HCT116 (cell line): ENCODE measurements at regions not wholly inside any gene's neighbourhood (a gene's known extent, or its start where the extent isn't known, plus 50 kb on each side); places are given as distances from the start of the nearest gene placed in this dataset.

Experiments used
- ATAC-seq: fragments of 200-7000 bp; cut with Tn5 transposase; 2 replicates; pipeline ENCODE4 v1.9.1; 2020; ENCODE audit warnings: mild to moderate bottlenecking, moderate library complexity
- BruUV-seq: library from RNA; stranded (reverse); fragments of 400-500 nt; replicated peaks from 2 replicates; lab custom pipeline; 2021; lab: Mats Ljungman, UMichigan
- CTCF ChIA-PET: fragments of 300-600 bp; sonication (Branson Sonifier 250); formaldehyde crosslinking; loops from one replicate; lab custom pipeline; 2021; ENCODE audit warnings: antibody characterized with exemption; lab: Charles Lee
- POLR2A ChIA-PET: fragments of 300-600, 350-600 bp; sonication (Branson Sonifier 250); formaldehyde crosslinking; loops from one replicate; lab custom pipeline; 2021; ENCODE audit warnings: antibody characterized with exemption; lab: Charles Lee
- RAD21 ChIA-PET, 2 experiments: fragments of 300-600 bp; sonication (Branson Sonifier 250); formaldehyde crosslinking; loops; one replicate each; lab custom pipeline; 2023; ENCODE audit warnings: low total read pairs in 2 of 2; ENCODE audit not compliant: uncharacterized antibody in 2 of 2, unreplicated experiment in 2 of 2, low non-redundant PET in 1 of 2; lab: Charles Lee
- DNase-seq: peaks from one replicate; pipeline ENCODE4 v3.0.0-alpha.2; 2010; ENCODE audit warnings: low read depth, low spot score
- H2AFZ ChIP-seq: fragments of 200-600 bp; shearing (Covaris generic), sonication (generic); 2 replicates; pipeline ENCODE4 v1.6.1; 2017; ENCODE audit warnings: low read depth, mixed run types, mixed read lengths, antibody characterized with exemption, low read length; ENCODE audit not compliant: poor library complexity, severe bottlenecking
- H3K27ac ChIP-seq: 2 replicates; pipeline ENCODE4 v1.5.1; 2012; ENCODE audit warnings: low read depth, low read length
- H3K27me3 ChIP-seq: fragments of 200-600 bp; sonication (generic); 2 replicates; pipeline ENCODE4 v1.6.1; 2016; ENCODE audit warnings: mixed run types, low read length, mixed read lengths; ENCODE audit not compliant: insufficient read depth
- H3K36me3 ChIP-seq, 2 experiments: fragments of 200-500 bp in 1 of 2; fragments of 200-600 bp in 1 of 2; sonication (Bioruptor generic) in 1 of 2; sonication (generic) in 1 of 2; 2 replicates each; pipeline versions ENCODE4 v1.5.1 to v1.6.1; 2014 to 2016; ENCODE audit warnings: low read length in 2 of 2, inconsistent platforms in 1 of 2, mixed read lengths in 1 of 2, mixed run types in 1 of 2; ENCODE audit not compliant: insufficient read depth in 2 of 2, control insufficient read depth in 1 of 2
- H3K4me1 ChIP-seq, 2 experiments: fragments of 200-600 bp in 1 of 2; sonication (generic) in 1 of 2; 2 replicates each; pipeline versions ENCODE4 v1.5.1 to v1.6.1; 2012 to 2017; ENCODE audit warnings: low read length in 2 of 2, inconsistent platforms in 1 of 2, mild to moderate bottlenecking in 1 of 2, mixed read lengths in 1 of 2, mixed run types in 1 of 2, moderate library complexity in 1 of 2; ENCODE audit not compliant: insufficient read depth in 2 of 2, control insufficient read depth in 1 of 2
- H3K4me2 ChIP-seq: fragments of 200-600 bp; sonication (generic); 2 replicates; pipeline ENCODE4 v1.6.1; 2017; ENCODE audit warnings: mixed run types, low read length, mixed read lengths
- H3K4me3 ChIP-seq, 2 experiments: fragments of 200-600 bp in 1 of 2; sonication (generic) in 1 of 2; replicated peaks in 1 of 2; 2 replicates each; pipeline ENCODE4 v1.5.1; 2011 to 2016; ENCODE audit warnings: low read length in 2 of 2, control low read depth in 1 of 2, low read depth in 1 of 2, mild to moderate bottlenecking in 1 of 2, mixed read lengths in 1 of 2, mixed run types in 1 of 2
- H3K79me2 ChIP-seq: fragments of 200-600 bp; sonication (generic); 2 replicates; pipeline ENCODE4 v1.6.1; 2017; ENCODE audit warnings: mild to moderate bottlenecking, mixed run types, low read length, moderate library complexity, mixed read lengths; ENCODE audit not compliant: insufficient read depth
- H3K9ac ChIP-seq: fragments of 200-600 bp; sonication (generic); 2 replicates; pipeline ENCODE4 v1.6.1; 2016; ENCODE audit warnings: low read length, mixed read lengths
- H3K9me2 ChIP-seq: fragments of 200-600 bp; sonication (generic), shearing (Covaris generic); 2 replicates; pipeline ENCODE4 v1.6.1; 2017; ENCODE audit warnings: mixed run types, mild to moderate bottlenecking, moderate library complexity; ENCODE audit not compliant: insufficient read depth
- H3K9me3 ChIP-seq, 2 experiments: fragments of 200-500 bp in 1 of 2; fragments of 200-600 bp in 1 of 2; sonication (Bioruptor generic) in 1 of 2; sonication (generic) in 1 of 2; 2 replicates each; pipeline ENCODE4 v1.6.1; 2014 to 2017; ENCODE audit warnings: low read length in 2 of 2, mixed read lengths in 2 of 2, inconsistent platforms in 1 of 2, low read depth in 1 of 2, mild to moderate bottlenecking in 1 of 2, mixed run types in 1 of 2, moderate library complexity in 1 of 2; ENCODE audit not compliant: control insufficient read depth in 1 of 2, insufficient read depth in 1 of 2
- H4K20me1 ChIP-seq: fragments of 200-600 bp; sonication (generic), shearing (Covaris generic); 2 replicates; pipeline ENCODE4 v1.6.1; 2017; ENCODE audit warnings: mixed run types, mild to moderate bottlenecking, moderate library complexity; ENCODE audit not compliant: insufficient read depth
- FOSL1 ChIP-seq: IDR thresholded peaks from 2 replicates; pipeline ENCODE4 v1.6.1; 2012; ENCODE audit warnings: low read depth
- POLR2A ChIP-seq: IDR thresholded peaks from 2 replicates; pipeline ENCODE4 v1.7.0; 2011; ENCODE audit warnings: borderline replicate concordance; ENCODE audit not compliant: insufficient read depth, insufficient read length; ENCODE audit errors: extremely low read depth
- RAD21 ChIP-seq: IDR thresholded peaks from 2 replicates; pipeline ENCODE4 v1.6.1; 2012; ENCODE audit warnings: low read depth, mild to moderate bottlenecking
- SRF ChIP-seq: IDR thresholded peaks from 2 replicates; pipeline ENCODE4 v1.6.1; 2012; ENCODE audit warnings: low read depth
- ZFX ChIP-seq: fragments of 450-650 bp; IDR thresholded peaks from 2 replicates; pipeline ENCODE4 v1.6.1; 2017
- ZNF274 ChIP-seq: fragments of 200-500 bp; sonication (Bioruptor generic); IDR thresholded peaks from 2 replicates; pipeline ENCODE4 v1.6.1; 2014; ENCODE audit warnings: mild to moderate bottlenecking, low read depth, low read length, inconsistent platforms
- intact Hi-C: fragments of 100-400 bp; cut with micrococcal nuclease; formaldehyde crosslinking; loops from 2 replicates; pipeline ENCODE4 v1.10.0; 2022
- TF ChIP-seq, protein P1 (sequence below): IDR thresholded peaks from 2 replicates; pipeline ENCODE4 v1.6.1; 2011; ENCODE audit warnings: mild to moderate bottlenecking, low read length, moderate library complexity; ENCODE audit not compliant: insufficient replicate concordance; ENCODE audit errors: extremely low read depth
- TF ChIP-seq, protein P2 (sequence below): IDR thresholded peaks from 2 replicates; pipeline ENCODE4 v1.6.1; 2012
- TF ChIP-seq, protein P3 (sequence below): IDR thresholded peaks from 2 replicates; pipeline ENCODE4 v1.6.1; 2012
- TF ChIP-seq, protein P4 (sequence below): IDR thresholded peaks from 2 replicates; pipeline ENCODE4 v1.6.1; 2012; ENCODE audit warnings: low read depth

DNA sequence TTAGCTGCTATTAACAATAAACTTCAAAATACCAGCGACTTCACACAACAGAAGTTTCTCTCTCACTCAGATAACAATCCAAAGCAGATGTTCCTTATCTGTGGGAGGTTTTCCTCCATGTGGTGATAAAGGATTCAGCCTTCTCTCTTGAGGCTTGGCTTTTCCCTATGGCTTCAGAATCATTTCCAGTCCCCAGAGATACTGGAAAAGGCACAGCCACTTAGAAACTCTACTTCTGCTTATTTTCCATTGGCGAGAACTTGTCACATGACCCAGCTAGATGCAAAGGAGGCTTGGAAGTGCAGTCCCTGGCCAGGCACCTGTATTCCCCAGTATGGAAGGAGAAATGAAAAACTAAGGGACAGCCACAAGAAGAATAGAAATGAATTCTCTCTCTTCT is 344.8 kb downstream of the MTX2 start:
- H3K9me2 ChIP-seq: no peaks in the 10 kb centered on the region
- H4K20me1 ChIP-seq: no peaks in the 10 kb centered on the region
- peak; percentile 73 for ATAC-seq
- H3K4me1 ChIP-seq: peaks cover 0 to 7% of the 10 kb centered on the region in 2 experiments; a peak in 1 of 4 replicates
- H3K79me2 ChIP-seq: no peaks in the 10 kb centered on the region
- H2AFZ ChIP-seq: no peak overlapping the region
- POLR2A ChIA-PET: no interaction called here
- no TSS peak for BruUV-seq
- CTCF ChIA-PET: interaction anchor here (1.4 kb wide), 1 partner anchor 159 kb away, joined by 5 read pairs; no protein-coding TSS in a partner anchor
- H3K9ac ChIP-seq: no peak overlapping the region
- H3K4me2 ChIP-seq: no peak overlapping the region
- DNase-seq: no peak
- RAD21 ChIA-PET: no interaction called here
- no peaks in the 10 kb centered on the region for H3K9me3 ChIP-seq
- no peak overlapping the region for H3K4me3 ChIP-seq
- intact Hi-C loops: no loop called here
- no peaks in the 10 kb centered on the region for H3K36me3 ChIP-seq
- H3K27ac ChIP-seq: no peak overlapping the region
- H3K27me3 ChIP-seq: no peaks in the 10 kb centered on the region
- TF ChIP-seq SRF (no peak), ZFX (no peak), FOSL1 (no peak), POLR2A (no peak), ZNF274 (no peak), RAD21 (no peak)
- TF ChIP-seq, protein P1, sequence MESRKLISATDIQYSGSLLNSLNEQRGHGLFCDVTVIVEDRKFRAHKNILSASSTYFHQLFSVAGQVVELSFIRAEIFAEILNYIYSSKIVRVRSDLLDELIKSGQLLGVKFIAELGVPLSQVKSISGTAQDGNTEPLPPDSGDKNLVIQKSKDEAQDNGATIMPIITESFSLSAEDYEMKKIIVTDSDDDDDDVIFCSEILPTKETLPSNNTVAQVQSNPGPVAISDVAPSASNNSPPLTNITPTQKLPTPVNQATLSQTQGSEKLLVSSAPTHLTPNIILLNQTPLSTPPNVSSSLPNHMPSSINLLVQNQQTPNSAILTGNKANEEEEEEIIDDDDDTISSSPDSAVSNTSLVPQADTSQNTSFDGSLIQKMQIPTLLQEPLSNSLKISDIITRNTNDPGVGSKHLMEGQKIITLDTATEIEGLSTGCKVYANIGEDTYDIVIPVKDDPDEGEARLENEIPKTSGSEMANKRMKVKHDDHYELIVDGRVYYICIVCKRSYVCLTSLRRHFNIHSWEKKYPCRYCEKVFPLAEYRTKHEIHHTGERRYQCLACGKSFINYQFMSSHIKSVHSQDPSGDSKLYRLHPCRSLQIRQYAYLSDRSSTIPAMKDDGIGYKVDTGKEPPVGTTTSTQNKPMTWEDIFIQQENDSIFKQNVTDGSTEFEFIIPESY: no peak
- TF ChIP-seq, protein P2, sequence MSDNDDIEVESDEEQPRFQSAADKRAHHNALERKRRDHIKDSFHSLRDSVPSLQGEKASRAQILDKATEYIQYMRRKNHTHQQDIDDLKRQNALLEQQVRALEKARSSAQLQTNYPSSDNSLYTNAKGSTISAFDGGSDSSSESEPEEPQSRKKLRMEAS: no peak
- TF ChIP-seq, protein P3, sequence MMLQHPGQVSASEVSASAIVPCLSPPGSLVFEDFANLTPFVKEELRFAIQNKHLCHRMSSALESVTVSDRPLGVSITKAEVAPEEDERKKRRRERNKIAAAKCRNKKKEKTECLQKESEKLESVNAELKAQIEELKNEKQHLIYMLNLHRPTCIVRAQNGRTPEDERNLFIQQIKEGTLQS: no peak
- TF ChIP-seq, protein P4, sequence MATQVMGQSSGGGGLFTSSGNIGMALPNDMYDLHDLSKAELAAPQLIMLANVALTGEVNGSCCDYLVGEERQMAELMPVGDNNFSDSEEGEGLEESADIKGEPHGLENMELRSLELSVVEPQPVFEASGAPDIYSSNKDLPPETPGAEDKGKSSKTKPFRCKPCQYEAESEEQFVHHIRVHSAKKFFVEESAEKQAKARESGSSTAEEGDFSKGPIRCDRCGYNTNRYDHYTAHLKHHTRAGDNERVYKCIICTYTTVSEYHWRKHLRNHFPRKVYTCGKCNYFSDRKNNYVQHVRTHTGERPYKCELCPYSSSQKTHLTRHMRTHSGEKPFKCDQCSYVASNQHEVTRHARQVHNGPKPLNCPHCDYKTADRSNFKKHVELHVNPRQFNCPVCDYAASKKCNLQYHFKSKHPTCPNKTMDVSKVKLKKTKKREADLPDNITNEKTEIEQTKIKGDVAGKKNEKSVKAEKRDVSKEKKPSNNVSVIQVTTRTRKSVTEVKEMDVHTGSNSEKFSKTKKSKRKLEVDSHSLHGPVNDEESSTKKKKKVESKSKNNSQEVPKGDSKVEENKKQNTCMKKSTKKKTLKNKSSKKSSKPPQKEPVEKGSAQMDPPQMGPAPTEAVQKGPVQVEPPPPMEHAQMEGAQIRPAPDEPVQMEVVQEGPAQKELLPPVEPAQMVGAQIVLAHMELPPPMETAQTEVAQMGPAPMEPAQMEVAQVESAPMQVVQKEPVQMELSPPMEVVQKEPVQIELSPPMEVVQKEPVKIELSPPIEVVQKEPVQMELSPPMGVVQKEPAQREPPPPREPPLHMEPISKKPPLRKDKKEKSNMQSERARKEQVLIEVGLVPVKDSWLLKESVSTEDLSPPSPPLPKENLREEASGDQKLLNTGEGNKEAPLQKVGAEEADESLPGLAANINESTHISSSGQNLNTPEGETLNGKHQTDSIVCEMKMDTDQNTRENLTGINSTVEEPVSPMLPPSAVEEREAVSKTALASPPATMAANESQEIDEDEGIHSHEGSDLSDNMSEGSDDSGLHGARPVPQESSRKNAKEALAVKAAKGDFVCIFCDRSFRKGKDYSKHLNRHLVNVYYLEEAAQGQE: no peak
